HG02973 (cell line): ENCODE measurements at regions not wholly inside any gene's neighbourhood (a gene's known extent, or its start where the extent isn't known, plus 50 kb on each side); places are given as distances from the start of the nearest gene placed in this dataset.

Experiments used
- ATAC-seq: cut with Tn5 transposase; IDR thresholded peaks from one replicate; pipeline ENCODE4 v1.9.1; 2021; ENCODE audit warnings: moderate library complexity; ENCODE audit not compliant: unreplicated experiment

GRCh38 chr1:29431138-29431537, 194.8 kb downstream of the PTPRU start:
- ATAC-seq, result no peak

- ATAC-seq, result no peak
Observed at GRCh38 chr1:29429656-29430055, 193.3 kb downstream of the PTPRU start.

- no peak for ATAC-seq
Observed at GRCh38 chr1:29428997-29429396, 192.7 kb downstream of the PTPRU start.

- ATAC-seq, result no peak
Observed at GRCh38 chr1:29428280-29428615, 191.9 kb downstream of the PTPRU start.

- no peak for ATAC-seq
Observed at GRCh38 chr1:29427614-29428279, 191.4 kb downstream of the PTPRU start.

GRCh38 chr1:29426701-29427279, 190.5 kb downstream of the PTPRU start:
- ATAC-seq, result no peak

GRCh38 chr1:29425631-29426030, 189.3 kb downstream of the PTPRU start:
- no peak for ATAC-seq

- no peak for ATAC-seq
Observed at GRCh38 chr1:29424266-29424665, 187.9 kb downstream of the PTPRU start.

- no peak for ATAC-seq
Observed at GRCh38 chr1:29420202-29420601, 183.9 kb downstream of the PTPRU start.

- ATAC-seq, result no peak
Observed at GRCh38 chr1:29417971-29418370, 181.6 kb downstream of the PTPRU start.

GRCh38 chr1:29417147-29417858, 181.0 kb downstream of the PTPRU start:
- ATAC-seq, result no peak

- no peak for ATAC-seq
Observed at GRCh38 chr1:29416267-29417146, 180.2 kb downstream of the PTPRU start.

- no peak for ATAC-seq
Observed at GRCh38 chr1:29415861-29416260, 179.5 kb downstream of the PTPRU start.

- ATAC-seq, result no peak
Observed at GRCh38 chr1:29415156-29415830, 179.0 kb downstream of the PTPRU start.

- no peak for ATAC-seq
Observed at GRCh38 chr1:29414086-29414485, 177.8 kb downstream of the PTPRU start.

- ATAC-seq, result no peak
Observed at GRCh38 chr1:29413661-29414060, 177.3 kb downstream of the PTPRU start.

- no peak for ATAC-seq
Observed at GRCh38 chr1:29412591-29412990, 176.3 kb downstream of the PTPRU start.

- ATAC-seq, result no peak
Observed at GRCh38 chr1:29410476-29410875, 174.2 kb downstream of the PTPRU start.

- no peak for ATAC-seq
Observed at GRCh38 chr1:29409616-29410015, 173.3 kb downstream of the PTPRU start.

- no peak for ATAC-seq
Observed at GRCh38 chr1:29408831-29409605, 172.7 kb downstream of the PTPRU start.
